SK-N-SH (cell line): ENCODE measurements at regions not wholly inside any gene's neighbourhood (a gene's known extent, or its start where the extent isn't known, plus 50 kb on each side); places are given as distances from the start of the nearest gene placed in this dataset.
"Not testable (repeated sequence)": the region's sequence is repeated elsewhere in the genome, so short reads cannot be mapped to it uniquely, and the experiment has no call there.

Source experiments
- CHD2 ChIP-seq: fragments of 150-350 bp; IDR thresholded peaks from 2 replicates; pipeline ENCODE4 v1.6.1; 2018; ENCODE audit warnings: low read length; ENCODE audit not compliant: partially characterized antibody
- CTCF ChIP-seq: fragments of 200-600 bp; sonication (generic); IDR thresholded peaks from 2 replicates; pipeline ENCODE4 v1.6.1; 2017; ENCODE audit warnings: antibody characterized with exemption, mild to moderate bottlenecking, moderate library complexity
- EZH2phosphoT487 ChIP-seq: fragments of 200-600 bp; sonication (generic); IDR thresholded peaks from 2 replicates; pipeline ENCODE4 v1.6.1; 2017; ENCODE audit warnings: low read depth, mixed run types, mild to moderate bottlenecking, antibody characterized with exemption, moderate library complexity, borderline replicate concordance
- FOSL2 ChIP-seq: IDR thresholded peaks from 2 replicates; pipeline ENCODE4 v1.4.0; 2012; ENCODE audit warnings: low read depth, mild to moderate bottlenecking, moderate library complexity, borderline replicate concordance
- FOXM1 ChIP-seq: IDR thresholded peaks from 2 replicates; pipeline ENCODE4 v1.4.0; 2012; ENCODE audit warnings: low read depth, mild to moderate bottlenecking
- GABPA ChIP-seq: IDR thresholded peaks from 2 replicates; pipeline ENCODE4 v1.4.0; 2012; ENCODE audit warnings: low read depth, mild to moderate bottlenecking
- POLR2AphosphoS5 ChIP-seq: IDR thresholded peaks from 2 replicates; pipeline ENCODE4 v1.6.1; 2012; ENCODE audit warnings: low read depth, low read length
- RAD21 ChIP-seq: IDR thresholded peaks from 2 replicates; pipeline ENCODE4 v1.6.1; 2012; ENCODE audit warnings: mild to moderate bottlenecking, low read length
- TCF12 ChIP-seq: IDR thresholded peaks from 2 replicates; pipeline ENCODE4 v1.4.0; 2012
- USF2 ChIP-seq: fragments of 150-350 bp; IDR thresholded peaks from 2 replicates; pipeline ENCODE4 v1.6.1; 2017; ENCODE audit warnings: antibody characterized with exemption, low read length, low read depth, borderline replicate concordance
- YY1 ChIP-seq: IDR thresholded peaks from 2 replicates; pipeline ENCODE4 v1.4.0; 2012; ENCODE audit warnings: low read depth, mild to moderate bottlenecking

DNA sequence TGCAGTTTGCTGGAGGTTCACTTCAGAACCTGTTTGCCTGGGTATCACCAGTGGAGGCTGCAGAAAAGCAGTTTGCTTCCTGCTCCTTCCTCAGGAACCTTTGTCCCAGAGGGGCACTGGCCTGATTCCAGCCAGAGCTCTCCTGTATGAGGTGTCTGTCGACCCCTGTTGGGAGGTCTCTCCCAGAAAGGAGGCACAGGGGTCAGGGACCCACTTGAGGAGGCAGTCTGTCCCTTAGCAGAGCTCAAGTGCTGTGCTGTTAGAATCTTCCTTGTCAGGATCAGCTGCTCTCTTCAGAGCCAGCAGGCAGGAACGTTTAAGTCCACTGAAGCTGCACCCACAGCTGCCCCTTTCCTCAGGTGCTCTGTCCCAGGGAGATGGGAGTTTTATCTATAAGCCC lies 164.8 kb downstream of the TTC6 start:
- not testable (repeated sequence) for TF ChIP-seq USF2, CTCF, EZH2phosphoT487, GABPA, FOSL2, YY1, TCF12, CHD2, RAD21, FOXM1, POLR2AphosphoS5
